ENCODE measurements at regions not wholly inside any gene's neighbourhood (a gene's known extent, or its start where the extent isn't known, plus 50 kb on each side); places are given as distances from the start of the nearest gene placed in this dataset.

GRCh38 chr4:22978656-22979055 lies 285.9 kb downstream of the GBA3 start:
- Histone ChIP-seq H2AFZ (ENCODE audit: low read length) (no peak overlapping the region), H3T11ph (ENCODE audit: low read length) (no peak overlapping the region), H2BK120ac (ENCODE audit: low read depth, low read length, poor library complexity, severe bottlenecking) (no peak overlapping the region), H3K14ac (ENCODE audit: insufficient read depth, low read length) (no peak overlapping the region), H3K18ac (ENCODE audit: insufficient read length, low read depth, low read length) (no peak overlapping the region), H4K8ac (replicated peaks; ENCODE audit: insufficient read length, low read depth, low read length) (no peak overlapping the region), H4K20me1 (ENCODE audit: control insufficient read depth, insufficient read depth, insufficient read length) (no peaks in the 10 kb centered on the region), H2BK5ac (ENCODE audit: insufficient read length, low read length) (no peak overlapping the region), H3K4me2 (ENCODE audit: insufficient read depth, insufficient read length, low read length) (no peak overlapping the region), H3K23ac (ENCODE audit: insufficient read length, low read depth, low read length) (no peak overlapping the region), H3K79me1 (ENCODE audit: insufficient read depth, low read depth, low read length, poor library complexity, severe bottlenecking) (no peaks in the 10 kb centered on the region), H3K23me2 (ENCODE audit: insufficient read length, low read depth, low read length, poor library complexity, severe bottlenecking) (no peaks in the 10 kb centered on the region), H2BK12ac (ENCODE audit: insufficient read length, low read depth, low read length) (no peak overlapping the region), H3K4me1 (ENCODE audit: insufficient read depth, low read length) (no peaks in the 10 kb centered on the region), H3K27me3 (ENCODE audit: insufficient read depth, low read length) (no peaks in the 10 kb centered on the region), H2BK15ac (ENCODE audit: low read depth, low read length) (no peak overlapping the region), H3K27ac (ENCODE audit: insufficient read length, low read depth, low read length) (no peak overlapping the region), H2AK5ac (ENCODE audit: insufficient read length, low read length) (no peak overlapping the region), H4K91ac (ENCODE audit: insufficient read length, low read depth, low read length) (no peak overlapping the region), H2BK20ac (ENCODE audit: low read depth, low read length, poor library complexity, severe bottlenecking) (no peak overlapping the region), H3K79me2 (ENCODE audit: insufficient read depth, low read length) (no peaks in the 10 kb centered on the region), H3K56ac (ENCODE audit: insufficient read length, low read depth, low read length) (no peak overlapping the region), H3K9ac (ENCODE audit: extremely low read depth, insufficient read length, low read length) (no peak overlapping the region), H4K5ac (ENCODE audit: insufficient read length, low read depth, low read length) (no peak overlapping the region), H3K4ac (ENCODE audit: low read depth, low read length) (no peak overlapping the region), H3K9me3 (ENCODE audit: control insufficient read depth, low read depth, low read length) (no peaks in the 10 kb centered on the region)
- Mint-ChIP-seq H3K27me3 (ENCODE audit: low read depth) (no peaks in the 10 kb centered on the region), H3K27ac (no peak overlapping the region; a peak in 1 of 7 replicates), H3K4me3 (no peak overlapping the region), H3K4me1 (no peaks in the 10 kb centered on the region), H3K9me3 (peaks cover 0 to 6% of the 10 kb centered on the region in 2 experiments; a peak in 4 of 5 replicates), H3K36me3 (ENCODE audit: insufficient read depth in 1 of 3, low read depth in 3 of 3) (peaks cover 0 to 1% (median 0%) of the 10 kb centered on the region in 3 experiments; a peak in 2 of 7 replicates)
- TF ChIP-seq, protein P1, sequence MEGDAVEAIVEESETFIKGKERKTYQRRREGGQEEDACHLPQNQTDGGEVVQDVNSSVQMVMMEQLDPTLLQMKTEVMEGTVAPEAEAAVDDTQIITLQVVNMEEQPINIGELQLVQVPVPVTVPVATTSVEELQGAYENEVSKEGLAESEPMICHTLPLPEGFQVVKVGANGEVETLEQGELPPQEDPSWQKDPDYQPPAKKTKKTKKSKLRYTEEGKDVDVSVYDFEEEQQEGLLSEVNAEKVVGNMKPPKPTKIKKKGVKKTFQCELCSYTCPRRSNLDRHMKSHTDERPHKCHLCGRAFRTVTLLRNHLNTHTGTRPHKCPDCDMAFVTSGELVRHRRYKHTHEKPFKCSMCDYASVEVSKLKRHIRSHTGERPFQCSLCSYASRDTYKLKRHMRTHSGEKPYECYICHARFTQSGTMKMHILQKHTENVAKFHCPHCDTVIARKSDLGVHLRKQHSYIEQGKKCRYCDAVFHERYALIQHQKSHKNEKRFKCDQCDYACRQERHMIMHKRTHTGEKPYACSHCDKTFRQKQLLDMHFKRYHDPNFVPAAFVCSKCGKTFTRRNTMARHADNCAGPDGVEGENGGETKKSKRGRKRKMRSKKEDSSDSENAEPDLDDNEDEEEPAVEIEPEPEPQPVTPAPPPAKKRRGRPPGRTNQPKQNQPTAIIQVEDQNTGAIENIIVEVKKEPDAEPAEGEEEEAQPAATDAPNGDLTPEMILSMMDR (conservative IDR thresholded peaks at IDR 0.05), result no peak
- no peak for DNase-seq
